DND-41 (cell line): ENCODE measurements at regions not wholly inside any gene's neighbourhood (a gene's known extent, or its start where the extent isn't known, plus 50 kb on each side); places are given as distances from the start of the nearest gene placed in this dataset.

ENCODE experiments used
- ATAC-seq: fragments of 200-7000 bp; cut with Tn5 transposase; 3 replicates; pipeline ENCODE4 v1.9.1; 2021; ENCODE audit warnings: low read depth; ENCODE audit not compliant: insufficient read depth
- DNase-seq: peaks from one replicate; pipeline ENCODE4 v3.0.0-alpha.2; 2020
- H2AFZ ChIP-seq: 2 replicates; pipeline ENCODE4 v1.6.0; 2012; ENCODE audit warnings: low read depth, low read length
- H3K27ac ChIP-seq: 2 replicates; pipeline ENCODE4 v1.5.1; 2012; ENCODE audit warnings: low read length, inconsistent platforms
- H3K27me3 ChIP-seq: fragments of 200-600 bp; sonication (generic); 2 replicates; pipeline ENCODE4 v1.6.0; 2012; ENCODE audit warnings: low read length, mild to moderate bottlenecking, inconsistent platforms; ENCODE audit not compliant: insufficient read depth, poor library complexity
- H3K36me3 ChIP-seq: 2 replicates; pipeline ENCODE4 v1.5.1; 2012; ENCODE audit warnings: low read length, inconsistent platforms; ENCODE audit not compliant: insufficient read depth
- H3K4me1 ChIP-seq: 2 replicates; pipeline ENCODE4 v1.5.1; 2012; ENCODE audit warnings: mild to moderate bottlenecking, low read length; ENCODE audit not compliant: insufficient read depth
- H3K4me2 ChIP-seq: 2 replicates; pipeline ENCODE4 v1.6.0; 2012; ENCODE audit warnings: mild to moderate bottlenecking, moderate library complexity, low read length, inconsistent platforms; ENCODE audit not compliant: insufficient read depth
- H3K4me3 ChIP-seq, 2 experiments: fragments of 200-600 bp in 1 of 2; shearing (Covaris generic) in 1 of 2; 2 replicates each; pipeline ENCODE4 v1.5.1; 2012 to 2016; ENCODE audit warnings: inconsistent platforms in 2 of 2, low read length in 2 of 2, mild to moderate bottlenecking in 2 of 2, low read depth in 1 of 2, moderate library complexity in 1 of 2
- H3K79me2 ChIP-seq: 2 replicates; pipeline ENCODE4 v1.6.0; 2012; ENCODE audit warnings: low read length, inconsistent platforms; ENCODE audit not compliant: insufficient read depth
- H3K9ac ChIP-seq: 2 replicates; pipeline ENCODE4 v1.6.0; 2012; ENCODE audit warnings: low read depth, mild to moderate bottlenecking, inconsistent platforms, low read length, moderate library complexity
- H3K9me3 ChIP-seq: 2 replicates; pipeline ENCODE4 v1.5.1; 2012; ENCODE audit warnings: low read length, moderate library complexity, mild to moderate bottlenecking, inconsistent platforms; ENCODE audit not compliant: insufficient read depth, severe bottlenecking
- H4K20me1 ChIP-seq: 2 replicates; pipeline ENCODE4 v1.6.0; 2012; ENCODE audit warnings: low read length; ENCODE audit not compliant: insufficient read depth
- CTCF ChIP-seq: IDR thresholded peaks from 2 replicates; pipeline ENCODE4 v1.5.1; 2012; ENCODE audit warnings: borderline replicate concordance, low read length, moderate library complexity, mild to moderate bottlenecking; ENCODE audit not compliant: poor library complexity, severe bottlenecking; ENCODE audit errors: extremely low read depth
- EZH2 ChIP-seq: IDR thresholded peaks from 3 replicates; pipeline ENCODE4 v1.6.1; 2012; ENCODE audit warnings: borderline replicate concordance, low read depth, mild to moderate bottlenecking, moderate library complexity, low read length, inconsistent platforms; ENCODE audit not compliant: severe bottlenecking

GRCh38 chr15:67920524-67921240 is 80.8 kb upstream of the RNU6-1 start:
- Histone ChIP-seq H2AFZ (no peak overlapping the region), H3K27me3 (no peaks in the 10 kb centered on the region), H4K20me1 (no peaks in the 10 kb centered on the region), H3K9me3 (peaks cover 11% of the 10 kb centered on the region), H3K4me2 (no peak overlapping the region), H3K79me2 (no peaks in the 10 kb centered on the region), H3K9ac (no peak overlapping the region), H3K4me1 (no peaks in the 10 kb centered on the region), H3K4me3 (no peak overlapping the region), H3K36me3 (no peaks in the 10 kb centered on the region), H3K27ac (no peak overlapping the region)
- DNase-seq (no peak), ATAC-seq (no peak)
- no peak for TF ChIP-seq CTCF
- TF ChIP-seq EZH2: no peak

- no peak overlapping the region for H2AFZ ChIP-seq
- no peaks in the 10 kb centered on the region for H3K79me2 ChIP-seq
- DNase-seq: no peak
- H4K20me1 ChIP-seq: no peaks in the 10 kb centered on the region
- H3K9ac ChIP-seq: no peak overlapping the region
- H3K27ac ChIP-seq: no peak overlapping the region
- no peak overlapping the region for H3K4me3 ChIP-seq
- no peaks in the 10 kb centered on the region for H3K36me3 ChIP-seq
- H3K4me1 ChIP-seq: no peaks in the 10 kb centered on the region
- no peak overlapping the region for H3K4me2 ChIP-seq
- ATAC-seq: no peak
- H3K9me3 ChIP-seq: peaks cover 11% of the 10 kb centered on the region
- TF ChIP-seq EZH2: no peak
- TF ChIP-seq CTCF: no peak
- H3K27me3 ChIP-seq: no peaks in the 10 kb centered on the region
Observed at GRCh38 chr15:67922106-67922675, 82.3 kb upstream of the RNU6-1 start.

- H2AFZ ChIP-seq: no peak overlapping the region
Observed at GRCh38 chr15:67922971-67923945, 83.4 kb upstream of the RNU6-1 start.

More at GRCh38 chr15:67922971-67923945, 83.4 kb upstream of the RNU6-1 start:
- H3K4me1 ChIP-seq: no peaks in the 10 kb centered on the region
- no peak for DNase-seq
- no peaks in the 10 kb centered on the region for H3K79me2 ChIP-seq
- H3K4me3 ChIP-seq: no peak overlapping the region
- no peaks in the 10 kb centered on the region for H3K36me3 ChIP-seq
- no peak overlapping the region for H3K27ac ChIP-seq
- peaks cover 8% of the 10 kb centered on the region for H3K9me3 ChIP-seq
- no peaks in the 10 kb centered on the region for H4K20me1 ChIP-seq
- H3K4me2 ChIP-seq: no peak overlapping the region
- H3K27me3 ChIP-seq: no peaks in the 10 kb centered on the region
- no peak for TF ChIP-seq EZH2
- TF ChIP-seq CTCF: no peak
- ATAC-seq: no peak
- H3K9ac ChIP-seq: no peak overlapping the region
